Neural crest cell (in vitro differentiated cells): ENCODE measurements at regions not wholly inside any gene's neighbourhood (a gene's known extent, or its start where the extent isn't known, plus 50 kb on each side); places are given as distances from the start of the nearest gene placed in this dataset.

Experiments used
- DNase-seq: peaks from one replicate; pipeline ENCODE4 v3.0.0; 2021; ENCODE audit warnings: low read depth, mixed read lengths, low spot score
- H3K27ac Mint-ChIP-seq: one replicate; pipeline ENCODE4 v1.8.0; 2021; ENCODE audit warnings: mild to moderate bottlenecking, mixed read lengths; ENCODE audit not compliant: unreplicated experiment
- H3K27me3 Mint-ChIP-seq: 2 replicates; pipeline ENCODE4 v1.8.0; 2021; ENCODE audit warnings: low read depth, mild to moderate bottlenecking, mixed read lengths
- H3K36me3 Mint-ChIP-seq: 2 replicates; pipeline ENCODE4 v1.8.0; 2021; ENCODE audit warnings: low read depth, mild to moderate bottlenecking, mixed read lengths
- H3K4me1 Mint-ChIP-seq: 2 replicates; pipeline ENCODE4 v1.8.0; 2021; ENCODE audit warnings: mixed read lengths
- H3K4me3 Mint-ChIP-seq: one replicate; pipeline ENCODE4 v1.8.0; 2021; ENCODE audit warnings: mild to moderate bottlenecking, mixed read lengths
- H3K9me3 Mint-ChIP-seq: 2 replicates; pipeline ENCODE4 v1.8.0; 2021; ENCODE audit warnings: mixed read lengths
- TF ChIP-seq, protein P1 (sequence below): fragments of 200-600 bp; sonication (generic); conservative IDR thresholded peaks from 2 replicates; pipeline ENCODE4 v1.5.0; 2021; ENCODE audit warnings: antibody characterized with exemption, mild to moderate bottlenecking

GRCh38 chr1:208603721-208604120, 359.5 kb upstream of the PLXNA2 start:
- no peaks in the 10 kb centered on the region for H3K27me3 Mint-ChIP-seq

GRCh38 chr1:208604295-208604694, 360.1 kb upstream of the PLXNA2 start:
- H3K36me3 Mint-ChIP-seq = no peaks in the 10 kb centered on the region
- TF ChIP-seq, protein P1, sequence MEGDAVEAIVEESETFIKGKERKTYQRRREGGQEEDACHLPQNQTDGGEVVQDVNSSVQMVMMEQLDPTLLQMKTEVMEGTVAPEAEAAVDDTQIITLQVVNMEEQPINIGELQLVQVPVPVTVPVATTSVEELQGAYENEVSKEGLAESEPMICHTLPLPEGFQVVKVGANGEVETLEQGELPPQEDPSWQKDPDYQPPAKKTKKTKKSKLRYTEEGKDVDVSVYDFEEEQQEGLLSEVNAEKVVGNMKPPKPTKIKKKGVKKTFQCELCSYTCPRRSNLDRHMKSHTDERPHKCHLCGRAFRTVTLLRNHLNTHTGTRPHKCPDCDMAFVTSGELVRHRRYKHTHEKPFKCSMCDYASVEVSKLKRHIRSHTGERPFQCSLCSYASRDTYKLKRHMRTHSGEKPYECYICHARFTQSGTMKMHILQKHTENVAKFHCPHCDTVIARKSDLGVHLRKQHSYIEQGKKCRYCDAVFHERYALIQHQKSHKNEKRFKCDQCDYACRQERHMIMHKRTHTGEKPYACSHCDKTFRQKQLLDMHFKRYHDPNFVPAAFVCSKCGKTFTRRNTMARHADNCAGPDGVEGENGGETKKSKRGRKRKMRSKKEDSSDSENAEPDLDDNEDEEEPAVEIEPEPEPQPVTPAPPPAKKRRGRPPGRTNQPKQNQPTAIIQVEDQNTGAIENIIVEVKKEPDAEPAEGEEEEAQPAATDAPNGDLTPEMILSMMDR = no peak
- no peak overlapping the region for H3K27ac Mint-ChIP-seq
- H3K4me1 Mint-ChIP-seq = peaks cover 55% of the 10 kb centered on the region
- DNase-seq = no peak
- H3K9me3 Mint-ChIP-seq = no peaks in the 10 kb centered on the region
- no peak overlapping the region for H3K4me3 Mint-ChIP-seq
- H3K27me3 Mint-ChIP-seq = no peaks in the 10 kb centered on the region

More at GRCh38 chr1:208603721-208604120, 359.5 kb upstream of the PLXNA2 start:
- DNase-seq = no peak
- Mint-ChIP-seq H3K27ac (no peak overlapping the region), H3K36me3 (no peaks in the 10 kb centered on the region), H3K9me3 (no peaks in the 10 kb centered on the region), H3K4me1 (peaks cover 60% of the 10 kb centered on the region), H3K4me3 (no peak overlapping the region)
- TF ChIP-seq, protein P1 = no peak

GRCh38 chr1:208606959-208607358, 362.8 kb upstream of the PLXNA2 start:
- DNase-seq = no peak
- H3K4me3 Mint-ChIP-seq = no peak overlapping the region

DNA sequence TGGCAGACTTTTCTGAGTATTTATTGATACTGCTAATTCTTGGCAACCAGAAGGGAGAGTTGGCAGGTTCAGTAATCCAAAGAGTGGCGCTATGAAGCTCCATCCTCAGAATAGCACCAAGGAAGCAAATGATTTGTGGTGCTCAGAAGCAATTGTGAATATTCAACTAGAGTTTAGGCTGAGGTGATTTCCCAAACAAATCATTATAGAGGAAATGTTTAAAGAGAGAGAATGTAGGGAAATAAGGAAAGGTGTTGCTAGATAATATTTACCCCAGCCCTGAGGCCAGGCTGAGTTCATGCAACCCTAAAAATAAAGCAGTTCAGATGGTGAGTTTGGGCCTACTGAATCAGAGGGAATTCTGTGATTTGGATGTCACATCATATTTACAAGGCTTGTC, 363.4 kb upstream of the PLXNA2 start:
- Mint-ChIP-seq H3K4me3 (no peak overlapping the region), H3K9me3 (no peaks in the 10 kb centered on the region), H3K27ac (no peak overlapping the region), H3K4me1 (peaks cover 28% of the 10 kb centered on the region), H3K36me3 (no peaks in the 10 kb centered on the region), H3K27me3 (no peaks in the 10 kb centered on the region)
- TF ChIP-seq, protein P1 = no peak
- DNase-seq = no peak

More at GRCh38 chr1:208606959-208607358, 362.8 kb upstream of the PLXNA2 start:
- H3K27ac Mint-ChIP-seq = no peak overlapping the region
- H3K36me3 Mint-ChIP-seq = no peaks in the 10 kb centered on the region
- H3K27me3 Mint-ChIP-seq = no peaks in the 10 kb centered on the region
- no peaks in the 10 kb centered on the region for H3K9me3 Mint-ChIP-seq
- TF ChIP-seq, protein P1 = no peak
- H3K4me1 Mint-ChIP-seq = peaks cover 33% of the 10 kb centered on the region

- Mint-ChIP-seq H3K4me1 (peaks cover 5% of the 10 kb centered on the region), H3K9me3 (peaks cover 8% of the 10 kb centered on the region), H3K27me3 (no peaks in the 10 kb centered on the region), H3K36me3 (peaks cover 11% of the 10 kb centered on the region), H3K4me3 (no peak overlapping the region), H3K27ac (no peak overlapping the region)
- TF ChIP-seq, protein P1 = no peak
- DNase-seq = no peak
These were observed 370.4 kb upstream of the PLXNA2 start for GRCh38 chr1:208614610-208615009.

- Mint-ChIP-seq H3K4me1 (peaks cover 2% of the 10 kb centered on the region), H3K9me3 (peaks cover 15% of the 10 kb centered on the region), H3K27me3 (no peaks in the 10 kb centered on the region), H3K4me3 (no peak overlapping the region), H3K36me3 (peaks cover 18% of the 10 kb centered on the region), H3K27ac (no peak overlapping the region)
- TF ChIP-seq, protein P1 = no peak
- DNase-seq = no peak
These were observed 371.2 kb upstream of the PLXNA2 start for GRCh38 chr1:208615371-208615770.
